ENCODE measurements at regions not wholly inside any gene's neighbourhood (a gene's known extent, or its start where the extent isn't known, plus 50 kb on each side); places are given as distances from the start of the nearest gene placed in this dataset.
"Not testable (repeated sequence)": the region's sequence is repeated elsewhere in the genome, so short reads cannot be mapped to it uniquely, and the experiment has no call there.

DNA sequence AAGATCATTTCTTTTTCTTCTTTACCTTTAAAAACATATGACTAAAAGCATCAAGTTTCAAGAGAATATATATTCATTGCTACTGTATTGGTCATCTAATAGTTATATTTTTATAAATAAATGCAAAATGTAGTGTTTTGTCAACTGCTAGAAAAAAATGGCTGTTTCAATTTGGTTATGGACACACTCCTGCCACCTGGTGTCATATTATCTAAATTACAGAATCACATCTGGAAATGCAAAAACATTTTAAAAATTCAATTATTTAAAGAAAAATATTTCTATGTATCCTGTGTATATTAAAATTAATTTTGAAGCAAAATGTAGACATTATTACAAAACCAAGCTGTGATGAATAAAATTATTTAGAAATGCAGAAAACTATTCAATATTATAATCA, 329.4 kb upstream of the PCDH18 start:
- no peak for DNase-seq

DNA sequence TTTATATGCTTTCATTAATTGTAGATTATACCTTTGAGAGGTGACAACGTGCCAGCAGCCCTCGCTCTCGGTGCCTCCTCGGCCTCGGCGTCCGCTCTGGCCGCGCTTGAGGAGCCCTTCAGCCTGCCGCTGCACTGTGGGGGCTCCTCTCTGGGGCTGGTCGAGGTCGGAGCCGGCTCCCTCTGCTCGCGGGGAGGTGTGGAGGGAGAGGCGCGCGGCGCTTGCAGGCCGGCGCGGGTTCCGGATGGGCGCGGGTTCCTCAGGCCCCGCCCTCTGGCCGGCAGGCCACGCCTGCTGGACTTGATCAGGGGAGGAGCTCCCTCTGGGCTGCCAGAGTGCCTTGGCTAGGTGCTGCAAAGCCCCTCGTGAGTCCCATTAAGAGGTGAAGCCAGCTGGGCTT, 321.1 kb upstream of the PCDH18 start:
- Histone ChIP-seq H3K9me3 (ENCODE audit: severe bottlenecking) (no peaks in the 10 kb centered on the region), H3K4me3 (ENCODE audit: low read depth, low read length) (no peak overlapping the region), H3K27ac (no peak overlapping the region), H3K36me3 (no peaks in the 10 kb centered on the region), H3K27me3 (ENCODE audit: insufficient read depth, low read depth, severe bottlenecking) (no peaks in the 10 kb centered on the region)
- TF ChIP-seq, protein P1, sequence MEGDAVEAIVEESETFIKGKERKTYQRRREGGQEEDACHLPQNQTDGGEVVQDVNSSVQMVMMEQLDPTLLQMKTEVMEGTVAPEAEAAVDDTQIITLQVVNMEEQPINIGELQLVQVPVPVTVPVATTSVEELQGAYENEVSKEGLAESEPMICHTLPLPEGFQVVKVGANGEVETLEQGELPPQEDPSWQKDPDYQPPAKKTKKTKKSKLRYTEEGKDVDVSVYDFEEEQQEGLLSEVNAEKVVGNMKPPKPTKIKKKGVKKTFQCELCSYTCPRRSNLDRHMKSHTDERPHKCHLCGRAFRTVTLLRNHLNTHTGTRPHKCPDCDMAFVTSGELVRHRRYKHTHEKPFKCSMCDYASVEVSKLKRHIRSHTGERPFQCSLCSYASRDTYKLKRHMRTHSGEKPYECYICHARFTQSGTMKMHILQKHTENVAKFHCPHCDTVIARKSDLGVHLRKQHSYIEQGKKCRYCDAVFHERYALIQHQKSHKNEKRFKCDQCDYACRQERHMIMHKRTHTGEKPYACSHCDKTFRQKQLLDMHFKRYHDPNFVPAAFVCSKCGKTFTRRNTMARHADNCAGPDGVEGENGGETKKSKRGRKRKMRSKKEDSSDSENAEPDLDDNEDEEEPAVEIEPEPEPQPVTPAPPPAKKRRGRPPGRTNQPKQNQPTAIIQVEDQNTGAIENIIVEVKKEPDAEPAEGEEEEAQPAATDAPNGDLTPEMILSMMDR (IDR thresholded peaks at IDR 0.05; ENCODE audit: low read depth, low read length): no peak
- no peak for DNase-seq

More for the DNA sequence above, 329.4 kb upstream of the PCDH18 start:
- Histone ChIP-seq H3K4me3 (ENCODE audit: low read depth, low read length) (no peak overlapping the region), H3K27me3 (ENCODE audit: insufficient read depth, low read depth, severe bottlenecking) (no peaks in the 10 kb centered on the region), H3K9me3 (ENCODE audit: severe bottlenecking) (no peaks in the 10 kb centered on the region), H3K27ac (no peak overlapping the region), H3K36me3 (no peaks in the 10 kb centered on the region)
- TF ChIP-seq, protein P1 (IDR thresholded peaks at IDR 0.05; ENCODE audit: low read depth, low read length): no peak

GRCh38 chr4:137852326-137852725, 320.0 kb upstream of the PCDH18 start:
- DNase-seq: no peak
- H3K4me3 ChIP-seq (ENCODE audit: low read depth, low read length): no peak overlapping the region
- H3K27me3 ChIP-seq (ENCODE audit: insufficient read depth, low read depth, severe bottlenecking): no peaks in the 10 kb centered on the region

GRCh38 chr4:137851435-137851834, 319.1 kb upstream of the PCDH18 start:
- Histone ChIP-seq H3K9me3 (ENCODE audit: severe bottlenecking) (no peaks in the 10 kb centered on the region), H3K27me3 (ENCODE audit: insufficient read depth, low read depth, severe bottlenecking) (no peaks in the 10 kb centered on the region), H3K27ac (no peak overlapping the region), H3K36me3 (no peaks in the 10 kb centered on the region), H3K4me3 (ENCODE audit: low read depth, low read length) (no peak overlapping the region)
- DNase-seq: no peak
- TF ChIP-seq, protein P1 (IDR thresholded peaks at IDR 0.05; ENCODE audit: low read depth, low read length): no peak

More at GRCh38 chr4:137852326-137852725, 320.0 kb upstream of the PCDH18 start:
- no peaks in the 10 kb centered on the region for H3K9me3 ChIP-seq (ENCODE audit: severe bottlenecking)
- H3K36me3 ChIP-seq: no peaks in the 10 kb centered on the region
- H3K27ac ChIP-seq: no peak overlapping the region
- TF ChIP-seq, protein P1 (IDR thresholded peaks at IDR 0.05; ENCODE audit: low read depth, low read length): no peak

GRCh38 chr4:137827945-137828344, 295.7 kb upstream of the PCDH18 start:
- not testable (repeated sequence) for DNase-seq; H3K4me3 ChIP-seq (ENCODE audit: low read depth, low read length); H3K9me3 ChIP-seq (ENCODE audit: severe bottlenecking); H3K27ac ChIP-seq; H3K27me3 ChIP-seq (ENCODE audit: insufficient read depth, low read depth, severe bottlenecking); H3K36me3 ChIP-seq

DNA sequence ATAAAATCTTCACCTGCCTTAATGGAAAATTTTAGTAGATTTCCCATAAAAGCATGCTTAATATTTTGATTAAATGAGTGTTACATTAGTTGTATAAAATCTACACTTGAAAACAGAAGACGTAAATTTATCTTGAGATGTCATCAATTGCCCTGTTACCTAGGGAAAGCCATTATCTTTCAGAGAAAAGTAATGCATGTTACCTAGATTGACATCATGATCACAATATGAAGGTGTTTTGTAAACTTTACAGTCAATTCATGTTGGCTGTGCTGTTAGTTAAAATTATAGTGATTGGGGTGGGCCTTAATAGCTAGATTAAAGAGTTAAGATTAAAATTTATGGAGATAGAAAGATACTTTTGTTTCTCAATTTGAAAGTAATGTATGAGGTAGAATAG, 293.2 kb upstream of the PCDH18 start:
- no peaks in the 10 kb centered on the region for H3K36me3 ChIP-seq
- TF ChIP-seq, protein P1 (IDR thresholded peaks at IDR 0.05; ENCODE audit: low read depth, low read length): no peak
- H3K9me3 ChIP-seq (ENCODE audit: severe bottlenecking): no peaks in the 10 kb centered on the region
- no peak for DNase-seq
- H3K27ac ChIP-seq: no peak overlapping the region
- no peaks in the 10 kb centered on the region for H3K27me3 ChIP-seq (ENCODE audit: insufficient read depth, low read depth, severe bottlenecking)
- no peak overlapping the region for H3K4me3 ChIP-seq (ENCODE audit: low read depth, low read length)

Data from WERI-Rb-1 (cell line).